ENCODE measurements at regions not wholly inside any gene's neighbourhood (a gene's known extent, or its start where the extent isn't known, plus 50 kb on each side); places are given as distances from the start of the nearest gene placed in this dataset.

DNA sequence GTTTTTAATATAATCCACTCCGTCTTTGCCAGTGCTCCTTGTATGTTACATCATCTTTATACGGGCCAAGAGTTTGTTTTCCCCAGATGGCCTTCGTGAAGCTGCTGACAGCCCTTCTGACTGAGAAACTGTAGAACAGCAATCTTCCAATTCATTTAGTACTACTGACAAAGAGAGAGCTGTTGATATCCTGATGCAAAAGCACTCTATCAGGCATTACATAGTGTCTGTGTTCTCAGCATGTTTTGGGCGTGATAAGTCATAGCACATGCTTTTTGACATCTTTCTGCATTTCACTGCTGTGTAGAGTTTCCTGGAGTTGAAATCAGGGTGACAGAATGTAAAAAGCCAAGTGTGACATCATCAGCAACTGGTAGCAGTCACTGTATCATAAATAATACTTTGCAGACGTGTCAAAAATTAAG, 746.3 kb upstream of the FAM241A start:
- Histone ChIP-seq H4K20me1 (replicated peaks in 1 of 2; ENCODE audit: control insufficient read depth in 1 of 2, insufficient read depth in 2 of 2, low read length in 2 of 2) (peaks cover 0 to 3% of the 10 kb centered on the region in 2 experiments), H4K5ac (ENCODE audit: insufficient read length, low read depth, low read length) (no peak overlapping the region), H3K4me3 (ENCODE audit: extremely low read depth in 1 of 4, insufficient read depth in 2 of 4, low read depth in 3 of 4, low read length in 4 of 4) (no peak overlapping the region), H4K91ac (replicated peaks; ENCODE audit: insufficient read length, low read length) (no peak overlapping the region), H3K79me1 (ENCODE audit: low read depth, low read length) (no peaks in the 10 kb centered on the region), H3K79me2 (ENCODE audit: control insufficient read depth in 1 of 2, insufficient read depth in 2 of 2, low read length in 2 of 2) (no peaks in the 10 kb centered on the region), H3K9ac (replicated peaks in 1 of 4; ENCODE audit: extremely low read depth in 1 of 4, low read depth in 3 of 4, low read length in 3 of 4) (no peak overlapping the region), H3K18ac (ENCODE audit: extremely low read depth, low read length) (no peak overlapping the region), H2BK15ac (ENCODE audit: low read length) (no peak overlapping the region), H3K27ac (ENCODE audit: low read depth, low read length) (no peak overlapping the region), H3K36me3 (ENCODE audit: control insufficient read depth in 2 of 4, insufficient read depth in 4 of 4, low read length in 3 of 4) (no peaks in the 10 kb centered on the region; a peak in 1 of 8 replicates), H3K23me2 (ENCODE audit: low read depth, low read length) (no peaks in the 10 kb centered on the region), H3K23ac (ENCODE audit: insufficient read length) (no peak overlapping the region), H2AK5ac (ENCODE audit: low read depth, low read length) (no peak overlapping the region), H2BK20ac (ENCODE audit: low read length) (no peak overlapping the region), H3K27me3 (replicated peaks in 1 of 4; ENCODE audit: control insufficient read depth in 3 of 4, extremely low read depth in 1 of 4, insufficient read depth in 3 of 4, low read length in 3 of 4) (peaks cover 0 to 1% (median 0%) of the 10 kb centered on the region in 4 experiments; a peak in 1 of 7 replicates), H2BK5ac (ENCODE audit: low read depth, low read length) (no peak overlapping the region), H2AFZ (ENCODE audit: low read length) (peak overlapping the region; percentile 90; the same call in 1 of the 2 replicates), H3K14ac (ENCODE audit: insufficient read length) (no peak overlapping the region), H2BK120ac (replicated peaks; ENCODE audit: low read depth, low read length) (no peak overlapping the region), H3K9me3 (ENCODE audit: insufficient read depth in 2 of 2, low read depth in 1 of 2, low read length in 1 of 2) (no peaks in the 10 kb centered on the region), H3K4me2 (ENCODE audit: insufficient read depth in 1 of 2, low read depth in 2 of 2, low read length in 2 of 2) (no peak overlapping the region), H3K4me1 (replicated peaks in 1 of 4; ENCODE audit: control insufficient read depth in 3 of 4, insufficient read depth in 4 of 4, low read length in 3 of 4) (no peaks in the 10 kb centered on the region), H4K8ac (ENCODE audit: extremely low read depth, insufficient read depth, low read length) (no peak overlapping the region), H2BK12ac (ENCODE audit: low read depth, low read length) (no peak overlapping the region), H3K4ac (replicated peaks; ENCODE audit: insufficient read length, low read depth, low read length) (no peak overlapping the region), H3K56ac (replicated peaks; ENCODE audit: insufficient read length, low read depth, low read length) (no peak overlapping the region)
- ChIA-PET POLR2A (ENCODE audit: partially characterized antibody) (no interaction called here), CTCF (ENCODE audit: partially characterized antibody) (interaction anchor here (0.7 to 1.0 kb wide), 2 partner anchors 11 to 13 kb away, joined by 3 read pairs; no protein-coding TSS in a partner anchor)
- 94% methylated on average over 5 of the region's 5 CpGs; no CpG with 5 or more reads in 1 of the 2 experiments for WGBS, 2 experiments (ENCODE audit: extremely low coverage in 1 of 2, insufficient coverage in 1 of 2, insufficient read length in 1 of 2, insufficient replicate concordance in 2 of 2, low coverage in 1 of 2, low lambda C conversion rate in 2 of 2, missing lambda C conversion rate in 1 of 2)
- TF ChIP-seq RFX5 (IDR thresholded peaks at IDR 0.05; ENCODE audit: borderline replicate concordance, low read depth, low read length) (no peak), BCL11A (IDR thresholded peaks at IDR 0.05; ENCODE audit: low read depth in 2 of 2, low read length in 2 of 2) (no peak), MAFK (IDR thresholded peaks at IDR 0.05; ENCODE audit: low read depth, low read length) (no peak), GABPA (IDR thresholded peaks at IDR 0.05; ENCODE audit: borderline replicate concordance, insufficient read depth, low read length) (no peak), SIX5 (IDR thresholded peaks at IDR 0.05; ENCODE audit: low read depth, low read length) (no peak), BACH1 (IDR thresholded peaks at IDR 0.05; ENCODE audit: low read length) (no peak), BRCA1 (IDR thresholded peaks at IDR 0.05; ENCODE audit: low read depth, low read length) (no peak), CREB1 (IDR thresholded peaks at IDR 0.05) (no peak), PHF8 (conservative IDR thresholded peaks at IDR 0.05; ENCODE audit: low read depth, low read length) (no peak), RNF2 (IDR thresholded peaks at IDR 0.05; ENCODE audit: borderline replicate concordance, low read depth, low read length, missing control alignments, poor library complexity, severe bottlenecking) (no peak)
- TF ChIP-seq, protein P1, sequence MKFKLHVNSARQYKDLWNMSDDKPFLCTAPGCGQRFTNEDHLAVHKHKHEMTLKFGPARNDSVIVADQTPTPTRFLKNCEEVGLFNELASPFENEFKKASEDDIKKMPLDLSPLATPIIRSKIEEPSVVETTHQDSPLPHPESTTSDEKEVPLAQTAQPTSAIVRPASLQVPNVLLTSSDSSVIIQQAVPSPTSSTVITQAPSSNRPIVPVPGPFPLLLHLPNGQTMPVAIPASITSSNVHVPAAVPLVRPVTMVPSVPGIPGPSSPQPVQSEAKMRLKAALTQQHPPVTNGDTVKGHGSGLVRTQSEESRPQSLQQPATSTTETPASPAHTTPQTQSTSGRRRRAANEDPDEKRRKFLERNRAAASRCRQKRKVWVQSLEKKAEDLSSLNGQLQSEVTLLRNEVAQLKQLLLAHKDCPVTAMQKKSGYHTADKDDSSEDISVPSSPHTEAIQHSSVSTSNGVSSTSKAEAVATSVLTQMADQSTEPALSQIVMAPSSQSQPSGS (IDR thresholded peaks at IDR 0.05; ENCODE audit: low read length): no peak
- TF ChIP-seq, protein P2, sequence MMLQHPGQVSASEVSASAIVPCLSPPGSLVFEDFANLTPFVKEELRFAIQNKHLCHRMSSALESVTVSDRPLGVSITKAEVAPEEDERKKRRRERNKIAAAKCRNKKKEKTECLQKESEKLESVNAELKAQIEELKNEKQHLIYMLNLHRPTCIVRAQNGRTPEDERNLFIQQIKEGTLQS (IDR thresholded peaks at IDR 0.05; ENCODE audit: insufficient read depth, low read depth, low read length): no peak
- FAIRE-seq: no peak
- no peak for DNase-seq (ENCODE audit: low read depth in 1 of 2, low spot score in 2 of 2)
